HUES6 (cell line): ENCODE measurements at regions not wholly inside any gene's neighbourhood (a gene's known extent, or its start where the extent isn't known, plus 50 kb on each side); places are given as distances from the start of the nearest gene placed in this dataset.
"Not testable (repeated sequence)": the region's sequence is repeated elsewhere in the genome, so short reads cannot be mapped to it uniquely, and the experiment has no call there.

Source experiments
- H3K27ac ChIP-seq: 2 replicates; pipeline ENCODE4 v1.7.0; 2013; ENCODE audit warnings: low read depth, mild to moderate bottlenecking, low read length, inconsistent platforms
- H3K27me3 ChIP-seq: 2 replicates; pipeline ENCODE4 v1.6.1; 2013; ENCODE audit warnings: low read length; ENCODE audit not compliant: control insufficient read depth, insufficient read depth
- H3K36me3 ChIP-seq: 2 replicates; pipeline ENCODE4 v1.6.1; 2013; ENCODE audit warnings: low read length; ENCODE audit not compliant: control insufficient read depth, insufficient read depth
- H3K4me1 ChIP-seq: 2 replicates; pipeline ENCODE4 v1.6.1; 2013; ENCODE audit warnings: low read length; ENCODE audit not compliant: control insufficient read depth, insufficient read depth
- H3K4me3 ChIP-seq: 2 replicates; pipeline ENCODE4 v1.5.1; 2013; ENCODE audit warnings: low read depth, low read length
- H3K9ac ChIP-seq: one replicate; pipeline ENCODE4 v1.6.1; 2013; ENCODE audit warnings: mild to moderate bottlenecking, low read length
- H3K9me3 ChIP-seq: 2 replicates; pipeline ENCODE4 v1.6.1; 2013; ENCODE audit warnings: low read depth, low read length; ENCODE audit not compliant: control insufficient read depth, insufficient read depth

DNA sequence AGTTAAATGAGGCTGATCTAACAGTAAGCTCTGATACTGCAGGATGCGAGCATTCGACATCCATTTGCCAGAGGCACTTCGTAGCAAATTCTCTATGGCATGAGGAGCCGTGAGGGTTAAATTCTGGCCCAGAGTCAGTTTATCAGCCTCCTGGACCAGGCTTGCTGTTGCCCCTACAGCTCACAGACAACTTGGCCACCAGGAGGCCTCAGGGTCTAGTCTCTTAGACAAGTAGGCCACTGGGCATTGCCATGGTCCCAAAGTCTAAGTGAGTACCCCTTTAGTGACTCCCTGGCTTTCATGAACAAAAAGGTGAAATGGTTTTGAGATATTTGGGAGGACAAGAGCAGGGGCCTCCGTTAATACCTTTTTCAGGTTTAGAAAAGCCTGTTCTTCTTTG is 178.0 kb upstream of the MBL2 start:
- Histone ChIP-seq H3K36me3 (no peaks in the 10 kb centered on the region), H3K4me1 (peaks cover 6% of the 10 kb centered on the region; the same call in 1 of the 2 replicates), H3K27ac (no peak overlapping the region), H3K4me3 (no peak overlapping the region), H3K9me3 (peaks cover 13% of the 10 kb centered on the region; the same call in 1 of the 2 replicates), H3K27me3 (no peaks in the 10 kb centered on the region), H3K9ac (no peak overlapping the region)

DNA sequence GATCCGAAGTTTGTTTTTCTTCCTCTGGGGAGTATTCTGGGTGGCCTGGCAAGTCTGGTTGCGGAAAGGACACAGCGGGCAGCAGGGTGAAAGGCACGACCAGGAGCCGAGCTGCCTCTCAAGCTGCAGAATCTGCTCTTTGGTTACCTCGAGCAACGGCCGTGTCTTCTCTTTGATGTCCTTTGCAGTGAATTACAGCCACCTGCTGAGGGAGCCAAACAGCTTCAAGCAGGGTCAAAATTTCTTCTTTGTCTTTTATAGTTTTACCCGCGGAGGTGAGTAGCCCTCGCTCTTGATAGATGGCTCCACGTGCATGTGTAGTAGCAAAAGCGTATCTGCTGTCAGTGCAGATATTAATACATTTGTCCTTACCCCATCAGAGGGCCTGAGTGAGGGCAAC is 177.3 kb upstream of the MBL2 start:
- Histone ChIP-seq H3K27me3 (no peaks in the 10 kb centered on the region), H3K4me1 (peaks cover 6% of the 10 kb centered on the region; the same call in 1 of the 2 replicates), H3K4me3 (no peak overlapping the region), H3K9ac (no peak overlapping the region), H3K9me3 (peaks cover 13% of the 10 kb centered on the region; the same call in 1 of the 2 replicates), H3K36me3 (no peaks in the 10 kb centered on the region), H3K27ac (no peak overlapping the region)

DNA sequence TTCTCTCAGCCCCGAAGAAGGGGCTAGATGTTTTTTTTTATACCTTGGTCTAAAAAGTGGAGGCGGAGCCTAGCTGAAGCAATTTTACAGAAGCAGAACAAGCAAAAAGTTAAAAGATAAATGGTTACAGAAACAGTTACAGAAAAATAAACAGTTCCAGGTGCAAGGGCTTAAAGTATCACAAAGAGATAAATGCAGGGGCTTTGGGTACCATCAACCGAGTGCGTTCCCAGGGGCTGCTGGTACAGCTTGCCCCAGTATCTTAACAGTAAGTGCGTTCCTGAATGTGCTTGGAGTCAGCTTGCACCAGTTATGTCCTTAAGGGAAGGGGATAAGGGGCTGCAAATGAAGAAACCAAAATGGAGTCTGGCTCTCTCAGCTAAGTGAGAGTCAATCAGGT is 173.9 kb upstream of the MBL2 start:
- Histone ChIP-seq H3K9me3 (peaks cover 13% of the 10 kb centered on the region; the same call in 1 of the 2 replicates), H3K4me3 (no peak overlapping the region)

DNA sequence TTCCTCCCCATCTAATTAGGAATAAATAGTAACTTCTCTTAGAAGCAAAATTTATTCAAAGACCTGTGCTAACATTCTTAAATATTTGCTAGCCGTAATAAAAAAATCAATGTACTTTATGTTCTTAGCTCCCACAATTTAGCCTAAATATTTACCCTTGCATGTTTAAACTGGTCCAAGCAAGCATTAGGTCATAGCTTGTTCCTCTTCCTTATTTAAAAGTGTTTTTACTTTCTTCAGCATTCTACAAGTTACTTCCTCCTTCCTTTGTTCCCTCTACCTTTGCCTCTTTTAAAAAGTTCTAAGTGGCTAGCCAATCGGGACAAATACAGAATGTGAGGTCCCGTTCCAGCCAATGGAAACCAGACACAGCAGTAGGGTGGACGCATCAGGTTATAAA is 172.9 kb upstream of the MBL2 start:
- not testable (repeated sequence) for H3K9ac ChIP-seq, H3K27ac ChIP-seq, H3K4me3 ChIP-seq, H3K27me3 ChIP-seq, H3K4me1 ChIP-seq, H3K36me3 ChIP-seq
- H3K9me3 ChIP-seq, result peaks cover 18% of the 10 kb centered on the region

More for the DNA sequence above, 173.9 kb upstream of the MBL2 start:
- H3K4me1 ChIP-seq, result peaks cover 4% of the 10 kb centered on the region; the same call in 1 of the 2 replicates
- no peak overlapping the region for H3K27ac ChIP-seq
- no peaks in the 10 kb centered on the region for H3K36me3 ChIP-seq
- H3K9ac ChIP-seq, result no peak overlapping the region
- H3K27me3 ChIP-seq, result no peaks in the 10 kb centered on the region

DNA sequence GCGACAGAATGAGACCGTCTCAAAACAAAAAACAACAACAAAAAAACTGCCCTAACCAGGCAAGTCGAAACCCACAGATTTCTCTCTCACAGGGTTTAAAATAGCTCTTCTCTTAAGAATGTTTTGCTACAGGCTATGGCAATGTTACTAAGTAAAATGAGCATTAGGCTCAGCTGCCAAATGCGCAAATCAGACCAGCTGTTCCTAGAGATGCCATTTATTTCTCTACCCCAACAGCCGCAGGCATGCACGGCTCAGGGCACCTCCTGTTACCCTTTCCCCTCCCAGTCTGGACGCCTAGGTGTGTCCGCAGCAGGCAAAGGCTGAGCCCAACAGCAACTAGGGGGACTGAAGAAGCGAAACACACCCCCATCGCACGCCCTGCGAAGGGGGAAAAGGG is 168.3 kb upstream of the MBL2 start:
- Histone ChIP-seq H3K4me1 (no peaks in the 10 kb centered on the region; the same call in 1 of the 2 replicates), H3K9ac (no peak overlapping the region), H3K27me3 (no peaks in the 10 kb centered on the region), H3K4me3 (no peak overlapping the region), H3K9me3 (peaks cover 5% of the 10 kb centered on the region; the same call in 1 of the 2 replicates), H3K36me3 (no peaks in the 10 kb centered on the region), H3K27ac (no peak overlapping the region)

DNA sequence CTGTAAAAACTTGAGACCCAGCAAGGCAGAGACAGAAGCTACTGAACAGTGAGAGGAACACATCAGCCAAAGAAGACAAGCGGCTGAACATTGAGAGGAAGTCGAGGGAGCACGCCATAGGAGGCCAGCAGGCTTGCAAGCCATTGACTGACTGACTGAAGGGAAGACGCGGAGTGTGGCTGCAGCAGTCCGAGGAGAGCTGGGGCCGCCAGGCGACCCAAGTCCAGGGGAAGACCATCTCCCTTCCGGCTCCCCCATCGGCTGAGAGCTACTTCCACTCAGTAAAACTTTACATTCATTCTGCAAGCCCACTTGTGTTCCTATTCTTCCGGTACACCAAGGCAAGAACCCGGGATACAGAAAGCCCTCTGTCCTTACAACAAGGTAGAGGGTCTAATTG is 167.3 kb upstream of the MBL2 start:
- no peaks in the 10 kb centered on the region; the same call in 1 of the 2 replicates for H3K4me1 ChIP-seq
- no peak overlapping the region for H3K9ac ChIP-seq
- no peak overlapping the region for H3K27ac ChIP-seq
- H3K4me3 ChIP-seq, result no peak overlapping the region
- no peaks in the 10 kb centered on the region for H3K27me3 ChIP-seq
- H3K9me3 ChIP-seq, result peaks cover 5% of the 10 kb centered on the region; the same call in 1 of the 2 replicates
- no peaks in the 10 kb centered on the region for H3K36me3 ChIP-seq

DNA sequence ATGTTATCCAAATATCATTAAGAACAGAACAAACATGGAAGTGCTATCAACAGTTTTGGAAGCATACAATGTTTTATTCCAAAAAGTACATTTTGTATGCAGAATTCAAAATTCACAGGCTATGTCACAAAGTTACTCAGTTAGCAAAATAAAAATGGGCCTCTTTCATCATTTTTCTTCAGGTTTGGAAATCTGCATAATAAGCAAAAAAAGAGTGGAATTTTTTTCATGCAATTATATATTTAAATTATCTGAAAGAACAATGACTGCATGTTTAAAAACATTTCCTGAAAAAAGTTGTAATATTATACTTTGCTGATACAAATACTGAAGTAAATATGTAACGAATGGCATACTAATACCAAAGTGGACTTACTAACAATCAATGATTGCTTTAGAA is 161.2 kb upstream of the MBL2 start:
- H3K27ac ChIP-seq, result no peak overlapping the region
- H3K9ac ChIP-seq, result no peak overlapping the region
- H3K9me3 ChIP-seq, result no peaks in the 10 kb centered on the region
- no peaks in the 10 kb centered on the region for H3K27me3 ChIP-seq
- no peaks in the 10 kb centered on the region for H3K4me1 ChIP-seq
- no peaks in the 10 kb centered on the region for H3K36me3 ChIP-seq
- H3K4me3 ChIP-seq, result no peak overlapping the region

DNA sequence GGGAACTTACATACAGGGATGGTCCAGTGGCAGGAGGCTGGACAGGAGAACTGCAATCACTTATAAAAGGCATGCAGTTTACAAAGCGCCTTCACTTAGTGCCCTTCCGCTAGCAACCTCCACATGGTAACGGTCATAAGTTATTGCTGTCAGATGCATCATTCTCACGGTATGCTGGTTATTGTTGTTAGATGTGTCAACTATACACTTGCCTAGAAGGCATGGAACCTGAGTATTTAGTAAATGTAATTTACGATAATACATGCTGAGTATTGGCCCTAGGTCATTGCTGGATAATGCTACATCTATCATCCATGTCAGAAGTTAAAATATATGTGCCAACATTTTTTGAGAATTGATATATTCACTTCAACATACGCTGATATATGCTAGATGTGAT is 155.1 kb upstream of the MBL2 start:
- no peaks in the 10 kb centered on the region for H3K36me3 ChIP-seq
- H3K27me3 ChIP-seq, result no peaks in the 10 kb centered on the region
- no peaks in the 10 kb centered on the region for H3K9me3 ChIP-seq
- H3K27ac ChIP-seq, result no peak overlapping the region
- H3K4me1 ChIP-seq, result peaks cover 16% of the 10 kb centered on the region
- no peak overlapping the region for H3K4me3 ChIP-seq
- H3K9ac ChIP-seq, result no peak overlapping the region

DNA sequence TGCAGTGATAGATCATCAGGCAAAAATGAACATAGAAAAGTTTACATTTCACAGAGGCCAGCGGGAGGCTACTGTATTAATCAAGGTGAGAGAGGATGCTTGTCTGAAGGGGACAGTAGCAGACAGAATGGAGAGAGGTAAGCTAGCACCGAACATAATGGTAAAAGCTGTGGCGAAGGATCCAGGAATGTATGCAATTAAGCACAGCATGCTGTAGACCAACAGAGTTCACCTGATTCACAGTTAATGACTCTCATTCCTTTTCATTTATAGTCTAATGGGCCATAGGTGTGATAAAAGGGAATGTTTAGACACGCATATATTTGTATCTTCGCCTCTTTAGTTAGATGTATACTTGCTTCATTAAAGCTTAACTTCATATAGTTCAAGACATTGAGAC is 150.9 kb upstream of the MBL2 start:
- H3K27me3 ChIP-seq, result no peaks in the 10 kb centered on the region
- no peak overlapping the region for H3K4me3 ChIP-seq
- H3K36me3 ChIP-seq, result no peaks in the 10 kb centered on the region
- peak overlapping the region; percentile 21 for H3K9ac ChIP-seq
- peaks cover 30% of the 10 kb centered on the region for H3K4me1 ChIP-seq
- no peak overlapping the region for H3K27ac ChIP-seq
- H3K9me3 ChIP-seq, result no peaks in the 10 kb centered on the region

DNA sequence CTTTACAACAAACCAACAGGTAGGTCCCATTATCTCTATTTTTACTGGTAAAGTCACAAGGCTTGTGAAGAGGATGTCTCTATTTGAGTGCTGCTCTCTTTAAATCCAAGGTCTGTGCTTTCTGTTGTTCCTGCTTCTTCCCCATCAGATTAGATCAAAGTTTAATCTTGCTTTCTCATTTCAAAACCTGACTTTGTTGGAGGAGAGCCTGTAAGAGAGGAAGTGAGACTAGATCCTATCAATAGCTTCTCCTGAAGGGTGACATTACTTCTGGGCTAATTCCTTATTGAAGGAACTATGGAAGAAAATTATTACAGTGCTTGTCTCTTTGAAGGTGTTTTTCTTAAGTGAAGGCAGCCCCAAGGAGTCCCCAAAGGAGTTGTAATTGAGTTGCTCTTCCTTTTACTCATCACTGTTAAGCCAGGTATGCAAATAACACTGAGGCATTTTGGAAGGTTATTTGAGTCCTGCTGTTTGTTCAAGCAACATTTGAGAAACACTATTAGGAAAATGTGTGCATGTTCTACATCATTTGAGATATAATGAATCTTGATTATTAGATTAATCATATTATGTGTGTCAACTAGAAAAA is 146.2 kb upstream of the MBL2 start:
- Histone ChIP-seq H3K4me1 (peaks cover 28% of the 10 kb centered on the region), H3K4me3 (no peak overlapping the region), H3K27ac (no peak overlapping the region), H3K36me3 (no peaks in the 10 kb centered on the region), H3K27me3 (no peaks in the 10 kb centered on the region), H3K9me3 (no peaks in the 10 kb centered on the region), H3K9ac (no peak overlapping the region)

DNA sequence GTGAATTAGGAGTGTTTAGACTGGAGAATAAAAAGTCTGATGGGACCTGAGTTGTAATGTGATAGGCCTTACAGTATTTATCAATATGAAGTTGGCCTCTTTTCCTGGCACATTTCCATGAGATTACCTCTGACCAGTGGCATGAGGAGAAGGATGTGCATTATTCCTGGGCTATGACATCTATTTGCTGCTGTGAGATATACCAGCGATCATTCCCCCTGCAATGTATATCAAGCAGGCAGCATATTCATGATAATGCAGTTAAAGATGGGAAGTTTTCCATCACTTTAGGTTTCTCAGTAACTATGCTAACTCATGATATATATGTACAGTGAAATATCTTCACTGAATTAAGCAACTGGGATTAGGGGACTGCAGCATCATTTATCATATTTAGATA is 142.8 kb upstream of the MBL2 start:
- H3K9ac ChIP-seq, result no peak overlapping the region
- no peaks in the 10 kb centered on the region for H3K27me3 ChIP-seq
- no peaks in the 10 kb centered on the region for H3K9me3 ChIP-seq
- no peak overlapping the region for H3K4me3 ChIP-seq
- peaks cover 14% of the 10 kb centered on the region; the same call in 1 of the 2 replicates for H3K4me1 ChIP-seq
- H3K36me3 ChIP-seq, result no peaks in the 10 kb centered on the region
- no peak overlapping the region for H3K27ac ChIP-seq
